H9 (cell line): ENCODE measurements at regions not wholly inside any gene's neighbourhood (a gene's known extent, or its start where the extent isn't known, plus 50 kb on each side); places are given as distances from the start of the nearest gene placed in this dataset.

Experiments used
- DNase-seq: peaks from one replicate; pipeline ENCODE4 v3.0.0-alpha.2; 2017
- H2AFZ ChIP-seq: one replicate; pipeline ENCODE4 v1.6.1; 2013; ENCODE audit warnings: mild to moderate bottlenecking, low read length, control low read depth, moderate library complexity
- H2AK5ac ChIP-seq: 2 replicates; pipeline ENCODE4 v1.6.1; 2013; ENCODE audit warnings: low read length, control low read depth, mixed read lengths; ENCODE audit not compliant: insufficient read length
- H2BK120ac ChIP-seq: one replicate; pipeline ENCODE4 v1.6.1; 2013; ENCODE audit warnings: low read depth, mild to moderate bottlenecking, low read length, control low read depth, inconsistent platforms; ENCODE audit not compliant: poor library complexity, severe bottlenecking
- H2BK12ac ChIP-seq: 2 replicates; pipeline ENCODE4 v1.6.1; 2013; ENCODE audit warnings: low read length, control low read depth, mixed read lengths, low read depth; ENCODE audit not compliant: insufficient read length
- H2BK15ac ChIP-seq: 2 replicates; pipeline ENCODE4 v1.6.1; 2013; ENCODE audit warnings: low read depth, low read length, control low read depth
- H2BK20ac ChIP-seq: one replicate; pipeline ENCODE4 v1.6.1; 2013; ENCODE audit warnings: low read depth, mild to moderate bottlenecking, low read length, control low read depth, inconsistent platforms; ENCODE audit not compliant: poor library complexity, severe bottlenecking
- H2BK5ac ChIP-seq: 2 replicates; pipeline ENCODE4 v1.6.1; 2013; ENCODE audit warnings: low read length, control low read depth, mixed read lengths; ENCODE audit not compliant: insufficient read length
- H3K14ac ChIP-seq: 2 replicates; pipeline ENCODE4 v1.6.1; 2013; ENCODE audit warnings: low read length, control low read depth; ENCODE audit not compliant: insufficient read depth
- H3K18ac ChIP-seq: 2 replicates; pipeline ENCODE4 v1.6.1; 2013; ENCODE audit warnings: low read depth, mild to moderate bottlenecking, mixed read lengths, low read length, control low read depth; ENCODE audit not compliant: insufficient read length
- H3K23ac ChIP-seq: 2 replicates; pipeline ENCODE4 v1.6.1; 2013; ENCODE audit warnings: low read length, control low read depth, mixed read lengths, low read depth; ENCODE audit not compliant: insufficient read length
- H3K23me2 ChIP-seq: 2 replicates; pipeline ENCODE4 v1.6.1; 2013; ENCODE audit warnings: low read depth, mild to moderate bottlenecking, mixed read lengths, low read length, control low read depth; ENCODE audit not compliant: insufficient read length, poor library complexity, severe bottlenecking
- H3K27ac ChIP-seq: 2 replicates; pipeline ENCODE4 v1.5.1; 2013; ENCODE audit warnings: low read length, control low read depth, mixed read lengths, low read depth; ENCODE audit not compliant: insufficient read length
- H3K27me3 ChIP-seq: 2 replicates; pipeline ENCODE4 v1.6.1; 2013; ENCODE audit warnings: low read length, control low read depth, inconsistent platforms; ENCODE audit not compliant: insufficient read depth
- H3K4ac ChIP-seq: 2 replicates; pipeline ENCODE4 v1.6.1; 2013; ENCODE audit warnings: low read depth, mild to moderate bottlenecking, control low read depth, inconsistent platforms, low read length, moderate library complexity
- H3K4me1 ChIP-seq: 2 replicates; pipeline ENCODE4 v1.6.1; 2013; ENCODE audit warnings: low read length, control low read depth, inconsistent platforms; ENCODE audit not compliant: insufficient read depth
- H3K4me2 ChIP-seq: 2 replicates; pipeline ENCODE4 v1.6.1; 2013; ENCODE audit warnings: low read length, control low read depth, mixed read lengths; ENCODE audit not compliant: insufficient read length, insufficient read depth
- H3K56ac ChIP-seq: 2 replicates; pipeline ENCODE4 v1.6.1; 2013; ENCODE audit warnings: low read depth, mild to moderate bottlenecking, mixed read lengths, low read length, control low read depth; ENCODE audit not compliant: insufficient read length
- H3K79me1 ChIP-seq: 2 replicates; pipeline ENCODE4 v1.6.1; 2013; ENCODE audit warnings: low read depth, mild to moderate bottlenecking, moderate library complexity, low read length, control low read depth, inconsistent platforms; ENCODE audit not compliant: insufficient read depth, poor library complexity, severe bottlenecking
- H3K79me2 ChIP-seq: 2 replicates; pipeline ENCODE4 v1.6.1; 2013; ENCODE audit warnings: low read length, control low read depth, inconsistent platforms; ENCODE audit not compliant: insufficient read depth
- H3K9ac ChIP-seq: 2 replicates; pipeline ENCODE4 v1.6.1; 2013; ENCODE audit warnings: low read length, control low read depth, mixed read lengths; ENCODE audit not compliant: insufficient read length; ENCODE audit errors: extremely low read depth
- H3K9me3 ChIP-seq: one replicate; pipeline ENCODE4 v1.6.1; 2013; ENCODE audit warnings: low read depth, low read length, inconsistent platforms; ENCODE audit not compliant: control insufficient read depth
- H3T11ph ChIP-seq: one replicate; pipeline ENCODE4 v1.6.1; 2013; ENCODE audit warnings: mild to moderate bottlenecking, low read length, control low read depth, inconsistent platforms
- H4K20me1 ChIP-seq: one replicate; pipeline ENCODE4 v1.6.1; 2013; ENCODE audit not compliant: control insufficient read depth, insufficient read length, insufficient read depth
- H4K5ac ChIP-seq: 2 replicates; pipeline ENCODE4 v1.6.1; 2013; ENCODE audit warnings: low read depth, mild to moderate bottlenecking, mixed read lengths, low read length, control low read depth; ENCODE audit not compliant: insufficient read length
- H4K8ac ChIP-seq: replicated peaks from 2 replicates; pipeline ENCODE4 v1.6.1; 2013; ENCODE audit warnings: low read length, control low read depth, mixed read lengths, low read depth; ENCODE audit not compliant: insufficient read length
- H4K91ac ChIP-seq: 2 replicates; pipeline ENCODE4 v1.6.1; 2013; ENCODE audit warnings: low read depth, mild to moderate bottlenecking, moderate library complexity, mixed read lengths, low read length, control low read depth; ENCODE audit not compliant: insufficient read length
- H3K27ac Mint-ChIP-seq, 3 experiments: 2 replicates in 2 of 3; 3 replicates in 1 of 3; pipeline ENCODE4 v1.8.0; 2020 to 2021; ENCODE audit warnings: mixed read lengths in 3 of 3, mild to moderate bottlenecking in 1 of 3, moderate library complexity in 1 of 3
- H3K27me3 Mint-ChIP-seq: 2 replicates; pipeline ENCODE4 v1.8.0; 2021; ENCODE audit warnings: low read depth, mild to moderate bottlenecking, moderate library complexity, mixed read lengths
- H3K36me3 Mint-ChIP-seq, 3 experiments: 2 replicates in 2 of 3; 3 replicates in 1 of 3; pipeline ENCODE4 v1.8.0; 2020 to 2021; ENCODE audit warnings: low read depth in 3 of 3, mixed read lengths in 3 of 3; ENCODE audit not compliant: insufficient read depth in 1 of 3
- H3K4me1 Mint-ChIP-seq, 2 experiments: 2 replicates each; pipeline ENCODE4 v1.8.0; 2020; ENCODE audit warnings: mixed read lengths in 2 of 2
- H3K4me3 Mint-ChIP-seq, 2 experiments: 2 replicates in 1 of 2; 3 replicates in 1 of 2; pipeline ENCODE4 v1.8.0; 2020 to 2021; ENCODE audit warnings: mild to moderate bottlenecking in 2 of 2, mixed read lengths in 2 of 2, moderate library complexity in 1 of 2
- H3K9me3 Mint-ChIP-seq, 2 experiments: 2 replicates in 1 of 2; 3 replicates in 1 of 2; pipeline ENCODE4 v1.8.0; 2020; ENCODE audit warnings: mild to moderate bottlenecking in 2 of 2, mixed read lengths in 2 of 2, moderate library complexity in 1 of 2
- WGBS: extraction: QIAGEN DNeasy Blood & Tissue Kit; methylation state at CpG from one replicate; pipeline ENCODE4 v1.1.7; 2013; ENCODE audit warnings: missing lambda C conversion rate, low lambda C conversion rate, mixed read lengths; ENCODE audit not compliant: insufficient read length; ENCODE audit errors: extremely low coverage; 5-methylcytosine and 5-hydroxymethylcytosine counted together
- TF ChIP-seq, protein P1 (sequence below): fragments of 200-600 bp; sonication (generic); conservative IDR thresholded peaks from 3 replicates; pipeline ENCODE4 v1.8.0; 2021; ENCODE audit warnings: antibody characterized with exemption, mild to moderate bottlenecking

- no peak overlapping the region for H4K91ac ChIP-seq
- no peak overlapping the region for H2BK120ac ChIP-seq
- no peak overlapping the region for H3K27ac ChIP-seq
- H3K79me1 ChIP-seq, result no peaks in the 10 kb centered on the region
- no peaks in the 10 kb centered on the region for H3K79me2 ChIP-seq
- H3K9me3 Mint-ChIP-seq, result peaks cover 0 to 4% of the 10 kb centered on the region in 2 experiments; a peak in 2 of 5 replicates
- H4K5ac ChIP-seq, result no peak overlapping the region
- H2BK5ac ChIP-seq, result no peak overlapping the region
- H3K4me1 ChIP-seq, result peaks cover 3% of the 10 kb centered on the region
- no peaks in the 10 kb centered on the region for H3K27me3 ChIP-seq
- no peaks in the 10 kb centered on the region for H3K9me3 ChIP-seq
- H3K18ac ChIP-seq, result no peak overlapping the region
- H3K27me3 Mint-ChIP-seq, result no peaks in the 10 kb centered on the region
- H2AK5ac ChIP-seq, result no peak overlapping the region
- no peak overlapping the region for H3T11ph ChIP-seq
- no peak overlapping the region for H3K14ac ChIP-seq
- H2AFZ ChIP-seq, result no peak overlapping the region
- no peak overlapping the region for H3K4me3 Mint-ChIP-seq
- H3K36me3 Mint-ChIP-seq, result peaks cover 0 to 2% (median 0%) of the 10 kb centered on the region in 3 experiments; a peak in 2 of 7 replicates
- no peak overlapping the region for H3K9ac ChIP-seq
- no peak overlapping the region for H3K27ac Mint-ChIP-seq
- no peak overlapping the region for H3K4ac ChIP-seq
- no peak overlapping the region for H3K4me2 ChIP-seq
- peaks cover 9 to 16% of the 10 kb centered on the region in 2 experiments for H3K4me1 Mint-ChIP-seq
- no peaks in the 10 kb centered on the region for H4K20me1 ChIP-seq
- H2BK20ac ChIP-seq, result no peak overlapping the region
- no peak overlapping the region for H3K23ac ChIP-seq
- TF ChIP-seq, protein P1, sequence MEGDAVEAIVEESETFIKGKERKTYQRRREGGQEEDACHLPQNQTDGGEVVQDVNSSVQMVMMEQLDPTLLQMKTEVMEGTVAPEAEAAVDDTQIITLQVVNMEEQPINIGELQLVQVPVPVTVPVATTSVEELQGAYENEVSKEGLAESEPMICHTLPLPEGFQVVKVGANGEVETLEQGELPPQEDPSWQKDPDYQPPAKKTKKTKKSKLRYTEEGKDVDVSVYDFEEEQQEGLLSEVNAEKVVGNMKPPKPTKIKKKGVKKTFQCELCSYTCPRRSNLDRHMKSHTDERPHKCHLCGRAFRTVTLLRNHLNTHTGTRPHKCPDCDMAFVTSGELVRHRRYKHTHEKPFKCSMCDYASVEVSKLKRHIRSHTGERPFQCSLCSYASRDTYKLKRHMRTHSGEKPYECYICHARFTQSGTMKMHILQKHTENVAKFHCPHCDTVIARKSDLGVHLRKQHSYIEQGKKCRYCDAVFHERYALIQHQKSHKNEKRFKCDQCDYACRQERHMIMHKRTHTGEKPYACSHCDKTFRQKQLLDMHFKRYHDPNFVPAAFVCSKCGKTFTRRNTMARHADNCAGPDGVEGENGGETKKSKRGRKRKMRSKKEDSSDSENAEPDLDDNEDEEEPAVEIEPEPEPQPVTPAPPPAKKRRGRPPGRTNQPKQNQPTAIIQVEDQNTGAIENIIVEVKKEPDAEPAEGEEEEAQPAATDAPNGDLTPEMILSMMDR, result no peak
- no peak overlapping the region for H3K56ac ChIP-seq
- no peaks in the 10 kb centered on the region for H3K23me2 ChIP-seq
- no peak overlapping the region for H4K8ac ChIP-seq
- H2BK12ac ChIP-seq, result no peak overlapping the region
- no peak for DNase-seq
- no peak overlapping the region for H2BK15ac ChIP-seq
- WGBS, result no CpG with 5 or more reads among the region's 1 CpG
Observed at GRCh38 chr2:200186002-200186401, 120.5 kb upstream of the SPATS2L start.
